GM10266 (cell line): ENCODE measurements at regions not wholly inside any gene's neighbourhood (a gene's known extent, or its start where the extent isn't known, plus 50 kb on each side); places are given as distances from the start of the nearest gene placed in this dataset.

ENCODE experiments used
- DNase-seq: peaks from one replicate; pipeline ENCODE4 v3.0.0; 2012; ENCODE audit errors: extremely low spot score
- TF ChIP-seq, protein P1 (sequence below): IDR thresholded peaks from 2 replicates; pipeline ENCODE4 v1.5.1; 2012; ENCODE audit warnings: mild to moderate bottlenecking, low read depth; ENCODE audit not compliant: control insufficient read depth, insufficient read depth; ENCODE audit errors: missing control alignments

DNA sequence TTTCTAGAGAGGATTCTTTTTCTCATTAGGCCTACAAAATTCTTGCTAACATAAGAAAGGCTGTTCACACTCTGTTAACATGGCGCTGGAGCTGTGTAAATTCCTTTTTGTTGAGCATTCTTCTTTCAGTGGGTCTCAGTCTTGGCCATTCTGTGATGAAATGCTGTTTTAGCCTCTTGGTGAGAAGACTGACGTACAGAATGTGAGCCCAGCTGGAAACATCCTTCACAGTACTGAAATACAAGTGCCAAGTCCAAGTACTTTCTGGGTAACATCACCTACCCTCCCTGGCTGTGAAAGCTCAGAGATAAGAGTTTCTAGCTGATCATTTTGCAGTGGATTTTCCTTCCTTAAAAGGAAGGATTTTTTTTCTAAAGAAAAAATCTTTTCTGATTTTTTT lies 231.8 kb downstream of the AHR start:
- TF ChIP-seq, protein P1, sequence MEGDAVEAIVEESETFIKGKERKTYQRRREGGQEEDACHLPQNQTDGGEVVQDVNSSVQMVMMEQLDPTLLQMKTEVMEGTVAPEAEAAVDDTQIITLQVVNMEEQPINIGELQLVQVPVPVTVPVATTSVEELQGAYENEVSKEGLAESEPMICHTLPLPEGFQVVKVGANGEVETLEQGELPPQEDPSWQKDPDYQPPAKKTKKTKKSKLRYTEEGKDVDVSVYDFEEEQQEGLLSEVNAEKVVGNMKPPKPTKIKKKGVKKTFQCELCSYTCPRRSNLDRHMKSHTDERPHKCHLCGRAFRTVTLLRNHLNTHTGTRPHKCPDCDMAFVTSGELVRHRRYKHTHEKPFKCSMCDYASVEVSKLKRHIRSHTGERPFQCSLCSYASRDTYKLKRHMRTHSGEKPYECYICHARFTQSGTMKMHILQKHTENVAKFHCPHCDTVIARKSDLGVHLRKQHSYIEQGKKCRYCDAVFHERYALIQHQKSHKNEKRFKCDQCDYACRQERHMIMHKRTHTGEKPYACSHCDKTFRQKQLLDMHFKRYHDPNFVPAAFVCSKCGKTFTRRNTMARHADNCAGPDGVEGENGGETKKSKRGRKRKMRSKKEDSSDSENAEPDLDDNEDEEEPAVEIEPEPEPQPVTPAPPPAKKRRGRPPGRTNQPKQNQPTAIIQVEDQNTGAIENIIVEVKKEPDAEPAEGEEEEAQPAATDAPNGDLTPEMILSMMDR: no peak
- no peak for DNase-seq

DNA sequence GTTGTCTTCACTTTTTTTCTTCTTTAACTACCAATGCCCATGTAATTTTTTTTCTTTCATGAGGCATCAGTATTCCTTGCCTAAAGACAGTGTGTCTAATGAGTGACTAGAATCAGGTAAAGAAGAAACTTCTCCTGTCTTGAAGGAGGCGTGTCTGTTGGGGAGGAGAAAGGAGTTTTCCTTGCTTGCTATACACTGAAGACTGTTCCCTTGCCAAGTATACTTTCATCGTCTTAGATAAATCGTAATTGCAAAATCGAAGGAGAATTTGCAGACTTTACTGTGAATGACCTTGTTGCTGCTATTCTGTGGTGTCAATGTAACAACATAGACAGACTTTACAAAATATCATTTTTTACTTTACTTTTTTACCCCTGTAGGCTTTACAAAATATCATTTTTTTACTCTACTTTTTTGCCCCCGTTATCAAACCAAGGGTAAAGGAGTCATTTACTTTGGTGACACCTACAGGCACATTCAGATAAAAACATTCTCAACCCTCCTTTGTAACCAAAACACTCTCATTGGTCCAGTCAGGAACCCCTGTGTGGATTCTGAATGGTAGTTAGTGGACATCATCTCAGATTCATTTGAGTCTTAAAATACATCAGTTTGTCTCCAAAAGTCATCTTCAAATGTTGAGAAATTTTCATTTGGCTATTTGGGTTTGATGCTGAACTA lies 232.4 kb downstream of the AHR start:
- TF ChIP-seq, protein P1: peak; percentile 41
- peak; percentile 29 for DNase-seq

DNA sequence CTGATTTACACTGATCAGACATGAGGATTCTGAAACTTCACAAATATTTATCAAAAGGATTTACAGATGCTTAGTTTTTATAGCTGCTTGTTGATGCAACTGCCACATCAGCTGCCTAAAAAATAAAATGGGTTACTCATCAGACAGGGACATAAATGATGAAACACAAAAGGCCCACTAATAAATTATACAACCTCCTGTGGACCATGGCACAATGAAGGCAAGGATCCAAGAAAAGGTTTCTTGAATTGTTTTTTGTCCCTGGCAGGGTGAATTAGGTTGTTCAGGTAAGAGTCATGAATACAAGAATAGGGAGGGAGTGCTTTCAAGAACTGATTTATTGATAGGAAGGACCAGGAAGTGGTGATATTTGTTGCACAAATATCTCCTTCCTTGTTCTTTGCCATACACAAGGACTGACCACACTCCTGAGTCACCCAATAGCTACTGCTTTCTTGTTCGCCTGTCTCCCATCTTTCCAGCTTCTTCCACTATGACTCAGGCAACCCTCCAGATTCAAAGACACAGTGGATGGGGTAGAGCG lies 234.5 kb downstream of the AHR start:
- TF ChIP-seq, protein P1: no peak
- no peak for DNase-seq

DNA sequence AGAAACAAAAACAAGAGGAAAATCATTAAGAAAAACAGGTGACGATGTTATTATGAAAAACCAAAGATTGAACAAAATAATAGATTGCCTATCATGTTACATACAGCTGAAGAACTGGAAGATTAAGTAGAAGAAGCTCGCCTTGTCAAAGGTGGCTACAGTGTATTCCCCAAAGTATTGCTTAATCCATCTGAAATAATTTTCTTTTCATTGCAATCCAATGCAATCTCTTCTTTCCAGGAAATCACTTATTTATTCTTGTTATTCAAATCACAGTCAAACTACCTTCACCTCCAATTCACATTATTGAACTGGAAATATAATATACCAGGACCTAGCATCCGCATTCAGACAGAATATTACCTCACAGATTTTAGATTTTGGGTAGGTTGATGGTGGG lies 235.9 kb downstream of the AHR start:
- DNase-seq: no peak

DNA sequence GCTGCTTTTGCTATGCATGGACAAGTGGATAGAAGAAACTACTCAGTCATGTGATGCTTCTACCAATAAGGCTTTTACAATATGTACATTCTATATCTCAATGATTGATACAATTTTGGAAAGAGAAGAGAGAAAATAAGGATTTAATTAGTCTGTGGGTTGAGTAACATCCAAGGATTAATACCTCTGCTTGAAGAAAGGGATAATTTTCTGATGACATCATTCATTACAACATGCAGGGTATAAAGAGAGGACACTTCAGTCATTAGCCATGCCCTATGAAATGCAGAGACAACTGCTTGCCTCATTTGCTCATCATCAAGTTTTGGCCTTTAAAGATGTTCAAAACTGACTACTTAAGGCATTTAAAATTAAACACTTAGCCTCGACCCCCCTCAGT lies 237.3 kb downstream of the AHR start:
- TF ChIP-seq, protein P1: no peak
- DNase-seq: no peak

More for the DNA sequence above, 235.9 kb downstream of the AHR start:
- TF ChIP-seq, protein P1: no peak

DNA sequence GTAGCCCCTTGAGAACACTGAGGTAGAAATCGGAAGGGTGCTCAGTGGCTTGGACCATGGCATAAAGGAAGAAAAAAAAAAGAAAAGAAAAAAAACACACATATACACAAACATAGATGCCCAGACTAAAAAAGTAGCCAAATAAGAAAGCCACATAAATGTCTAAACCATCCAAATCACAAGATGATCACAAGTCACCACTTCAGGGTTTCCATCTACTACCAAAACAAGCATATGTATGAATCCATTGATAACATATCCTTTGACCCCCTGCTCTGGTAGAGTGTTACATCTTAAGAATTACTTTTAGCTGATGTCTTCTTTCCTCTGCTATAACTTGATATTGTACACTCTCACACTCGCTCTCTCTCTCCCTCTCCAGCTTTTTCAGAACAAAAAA lies 245.9 kb downstream of the AHR start:
- TF ChIP-seq, protein P1: no peak

DNA sequence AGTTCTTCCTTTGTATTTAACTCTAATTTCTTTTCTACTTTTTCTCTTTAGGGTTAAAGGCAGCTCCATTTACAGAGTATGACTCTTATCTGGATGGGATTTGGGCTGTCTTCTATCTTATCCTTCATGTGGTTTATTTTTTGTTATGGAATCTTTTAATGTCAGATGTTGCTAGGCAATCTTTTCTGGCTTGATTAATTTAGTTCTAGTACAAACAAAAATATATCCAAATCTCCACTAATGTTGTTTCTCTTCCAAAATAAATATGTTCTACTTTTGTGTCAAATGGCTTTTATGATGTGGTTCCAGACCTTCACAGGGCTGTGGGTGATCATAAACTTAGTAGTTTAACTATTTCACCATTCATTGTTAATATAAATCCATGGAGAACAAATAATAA lies 246.9 kb downstream of the AHR start:
- DNase-seq: no peak
- TF ChIP-seq, protein P1: no peak

More for the DNA sequence above, 245.9 kb downstream of the AHR start:
- DNase-seq: no peak
